Astrocyte (in vitro differentiated cells and primary cell): ENCODE measurements at regions not wholly inside any gene's neighbourhood (a gene's known extent, or its start where the extent isn't known, plus 50 kb on each side); places are given as distances from the start of the nearest gene placed in this dataset.

Experiments used
- DNase-seq: peaks from one replicate; pipeline ENCODE4 v3.0.0-alpha.2; 2010; ENCODE audit warnings: low read depth
- FAIRE-seq: peaks from 2 replicates; lab custom pipeline; 2011; peaks lifted over from hg19 to GRCh38; lab: Jason Lieb, UNC
- H2AFZ ChIP-seq: 2 replicates; pipeline ENCODE4 v1.6.0; 2012; ENCODE audit warnings: low read depth, low read length, inconsistent platforms
- H3K27ac ChIP-seq: 2 replicates; pipeline ENCODE4 v1.5.1; 2011; ENCODE audit warnings: low read depth, low read length, inconsistent platforms
- H3K27me3 ChIP-seq: 2 replicates; pipeline ENCODE4 v1.6.0; 2011; ENCODE audit warnings: low read length, inconsistent platforms; ENCODE audit not compliant: insufficient read depth
- H3K36me3 ChIP-seq: 2 replicates; pipeline ENCODE4 v1.5.1; 2011; ENCODE audit warnings: low read length, inconsistent platforms; ENCODE audit not compliant: insufficient read depth
- H3K4me1 ChIP-seq: 2 replicates; pipeline ENCODE4 v1.5.1; 2011; ENCODE audit warnings: low read length, inconsistent platforms; ENCODE audit not compliant: insufficient read depth
- H3K4me2 ChIP-seq: 2 replicates; pipeline ENCODE4 v1.6.0; 2012; ENCODE audit warnings: low read length, inconsistent platforms
- H3K4me3 ChIP-seq: 2 replicates; pipeline ENCODE4 v1.5.1; 2011; ENCODE audit warnings: low read depth, mild to moderate bottlenecking, low read length, inconsistent platforms; ENCODE audit not compliant: insufficient read depth
- H3K79me2 ChIP-seq: 2 replicates; pipeline ENCODE4 v1.6.0; 2012; ENCODE audit warnings: mild to moderate bottlenecking, low read length, inconsistent platforms; ENCODE audit not compliant: insufficient read depth
- H3K9ac ChIP-seq: 2 replicates; pipeline ENCODE4 v1.6.0; 2012; ENCODE audit warnings: mild to moderate bottlenecking, low read length, inconsistent platforms
- H3K9me3 ChIP-seq: 2 replicates; pipeline ENCODE4 v1.5.1; 2012; ENCODE audit warnings: low read depth, mild to moderate bottlenecking, low read length, inconsistent platforms; ENCODE audit not compliant: insufficient read depth
- H4K20me1 ChIP-seq: 2 replicates; pipeline ENCODE4 v1.6.0; 2012; ENCODE audit warnings: low read length, inconsistent platforms; ENCODE audit not compliant: insufficient read depth
- H3K27ac Mint-ChIP-seq: one replicate; pipeline ENCODE4 v1.8.0; 2021; ENCODE audit warnings: mild to moderate bottlenecking, mixed read lengths; ENCODE audit not compliant: unreplicated experiment
- H3K27me3 Mint-ChIP-seq: one replicate; pipeline ENCODE4 v1.8.0; 2021; ENCODE audit warnings: low read depth, mixed read lengths; ENCODE audit not compliant: unreplicated experiment
- H3K36me3 Mint-ChIP-seq: one replicate; pipeline ENCODE4 v1.8.0; 2021; ENCODE audit warnings: low read depth, mixed read lengths; ENCODE audit not compliant: unreplicated experiment
- H3K4me1 Mint-ChIP-seq: one replicate; pipeline ENCODE4 v1.8.0; 2021; ENCODE audit warnings: low read depth, mixed read lengths; ENCODE audit not compliant: unreplicated experiment
- H3K4me3 Mint-ChIP-seq: one replicate; pipeline ENCODE4 v1.8.0; 2021; ENCODE audit warnings: mild to moderate bottlenecking, moderate library complexity, mixed read lengths; ENCODE audit not compliant: unreplicated experiment
- H3K9me3 Mint-ChIP-seq: one replicate; pipeline ENCODE4 v1.8.0; 2021; ENCODE audit warnings: mild to moderate bottlenecking, mixed read lengths; ENCODE audit not compliant: unreplicated experiment
- EZH2 ChIP-seq: IDR thresholded peaks from 2 replicates; pipeline ENCODE4 v1.6.1; 2012; ENCODE audit warnings: mild to moderate bottlenecking, low read length, inconsistent platforms; ENCODE audit not compliant: insufficient read depth
- TF ChIP-seq, protein P1 (sequence below): IDR thresholded peaks from 2 replicates; pipeline ENCODE4 v1.5.1; 2011; ENCODE audit warnings: low read depth, mild to moderate bottlenecking, inconsistent platforms, low read length, moderate library complexity; ENCODE audit not compliant: insufficient read depth

DNA sequence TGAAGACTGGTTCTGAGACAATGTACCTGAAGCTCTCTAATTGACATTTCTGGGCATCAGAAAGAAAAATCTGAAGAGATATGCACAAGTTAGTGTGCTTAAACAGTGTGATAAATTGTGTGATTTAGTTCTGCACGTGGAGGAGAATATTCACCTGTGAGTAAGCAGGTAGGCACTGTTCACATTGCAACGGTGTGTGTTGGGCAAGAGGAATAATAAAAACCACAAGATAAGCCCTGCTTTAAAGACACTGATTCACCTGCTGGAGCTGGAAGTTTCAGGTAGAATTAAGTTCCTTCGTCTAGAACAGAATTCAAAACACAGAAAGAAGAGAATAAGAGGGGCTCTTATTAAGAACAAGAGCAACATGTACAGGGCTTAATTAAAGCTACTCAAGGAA, 864.3 kb upstream of the SOX11 start:
- Histone ChIP-seq H3K9me3 (peaks cover 4% of the 10 kb centered on the region), H4K20me1 (no peaks in the 10 kb centered on the region), H2AFZ (no peak overlapping the region), H3K36me3 (no peaks in the 10 kb centered on the region), H3K79me2 (no peaks in the 10 kb centered on the region), H3K27ac (no peak overlapping the region), H3K9ac (no peak overlapping the region), H3K27me3 (no peaks in the 10 kb centered on the region), H3K4me1 (no peaks in the 10 kb centered on the region), H3K4me2 (no peak overlapping the region), H3K4me3 (no peak overlapping the region)
- no peaks in the 10 kb centered on the region for H3K36me3 Mint-ChIP-seq
- no peak overlapping the region for H3K4me3 Mint-ChIP-seq
- H3K27ac Mint-ChIP-seq: no peak overlapping the region
- no peaks in the 10 kb centered on the region for H3K9me3 Mint-ChIP-seq
- FAIRE-seq (no peak), DNase-seq (no peak)
- no peak for TF ChIP-seq EZH2
- TF ChIP-seq, protein P1, sequence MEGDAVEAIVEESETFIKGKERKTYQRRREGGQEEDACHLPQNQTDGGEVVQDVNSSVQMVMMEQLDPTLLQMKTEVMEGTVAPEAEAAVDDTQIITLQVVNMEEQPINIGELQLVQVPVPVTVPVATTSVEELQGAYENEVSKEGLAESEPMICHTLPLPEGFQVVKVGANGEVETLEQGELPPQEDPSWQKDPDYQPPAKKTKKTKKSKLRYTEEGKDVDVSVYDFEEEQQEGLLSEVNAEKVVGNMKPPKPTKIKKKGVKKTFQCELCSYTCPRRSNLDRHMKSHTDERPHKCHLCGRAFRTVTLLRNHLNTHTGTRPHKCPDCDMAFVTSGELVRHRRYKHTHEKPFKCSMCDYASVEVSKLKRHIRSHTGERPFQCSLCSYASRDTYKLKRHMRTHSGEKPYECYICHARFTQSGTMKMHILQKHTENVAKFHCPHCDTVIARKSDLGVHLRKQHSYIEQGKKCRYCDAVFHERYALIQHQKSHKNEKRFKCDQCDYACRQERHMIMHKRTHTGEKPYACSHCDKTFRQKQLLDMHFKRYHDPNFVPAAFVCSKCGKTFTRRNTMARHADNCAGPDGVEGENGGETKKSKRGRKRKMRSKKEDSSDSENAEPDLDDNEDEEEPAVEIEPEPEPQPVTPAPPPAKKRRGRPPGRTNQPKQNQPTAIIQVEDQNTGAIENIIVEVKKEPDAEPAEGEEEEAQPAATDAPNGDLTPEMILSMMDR: no peak
- no peaks in the 10 kb centered on the region for H3K27me3 Mint-ChIP-seq
- H3K4me1 Mint-ChIP-seq: no peaks in the 10 kb centered on the region

DNA sequence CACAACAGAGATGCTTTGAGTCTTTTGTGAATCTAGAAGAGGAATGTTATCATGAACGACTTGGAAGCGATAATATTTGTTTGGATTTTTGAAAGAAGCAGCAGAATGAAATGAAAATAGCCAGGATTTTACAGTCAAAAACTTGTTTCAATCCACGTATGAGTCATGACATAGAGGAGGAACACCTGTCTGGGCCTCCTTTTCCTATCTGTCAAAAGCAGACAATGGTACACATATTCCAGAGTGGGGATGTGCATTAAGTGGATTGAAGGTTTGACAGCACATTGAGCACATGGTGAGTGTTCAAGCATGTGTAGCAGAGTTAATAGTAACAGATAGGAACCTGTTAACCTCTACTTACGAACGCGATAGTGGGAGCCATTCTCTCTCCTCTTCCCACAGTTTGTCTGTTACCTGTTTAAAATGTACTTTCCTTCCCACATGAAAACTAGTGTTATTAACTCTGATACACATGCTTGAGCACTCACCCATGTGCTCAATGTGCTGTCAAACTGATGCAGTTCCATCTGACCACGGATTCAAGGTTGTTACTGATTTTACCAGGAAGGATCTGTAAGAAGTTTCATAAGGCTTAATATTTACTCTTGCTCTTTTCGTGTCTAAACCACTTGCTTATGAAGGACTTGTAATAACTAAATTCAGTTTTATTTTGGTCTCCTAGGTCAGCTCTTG, 863.4 kb upstream of the SOX11 start:
- no peak for DNase-seq
- Mint-ChIP-seq H3K27me3 (no peaks in the 10 kb centered on the region), H3K36me3 (no peaks in the 10 kb centered on the region), H3K4me1 (no peaks in the 10 kb centered on the region), H3K27ac (no peak overlapping the region), H3K4me3 (no peak overlapping the region), H3K9me3 (no peaks in the 10 kb centered on the region)
- Histone ChIP-seq H3K27ac (no peak overlapping the region), H3K79me2 (no peaks in the 10 kb centered on the region), H3K36me3 (no peaks in the 10 kb centered on the region), H3K9me3 (peaks cover 1% of the 10 kb centered on the region), H3K4me1 (no peaks in the 10 kb centered on the region), H3K4me2 (no peak overlapping the region), H4K20me1 (no peaks in the 10 kb centered on the region), H2AFZ (no peak overlapping the region), H3K4me3 (no peak overlapping the region), H3K27me3 (no peaks in the 10 kb centered on the region), H3K9ac (no peak overlapping the region)
- no peak for FAIRE-seq
- TF ChIP-seq EZH2: no peak
- TF ChIP-seq, protein P1: no peak

DNA sequence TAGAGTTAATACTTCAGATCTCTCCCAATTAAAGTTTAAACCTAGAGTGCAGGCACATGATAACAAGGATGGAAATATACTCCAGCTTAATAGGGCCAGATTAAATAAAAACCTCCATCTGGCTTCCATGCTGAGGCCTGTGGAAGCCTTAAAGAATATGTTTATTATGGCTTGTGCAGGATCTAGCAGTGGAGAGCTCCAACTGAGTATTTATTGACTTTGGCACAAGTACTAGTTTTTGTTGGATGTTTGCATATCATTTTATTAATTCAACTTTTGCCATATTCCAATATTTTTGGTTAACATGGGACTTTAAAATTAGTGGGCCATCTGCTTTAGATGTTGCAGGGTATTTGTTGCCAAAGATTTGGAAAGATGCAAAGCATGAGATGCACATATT, 860.4 kb upstream of the SOX11 start:
- Histone ChIP-seq H3K27me3 (no peaks in the 10 kb centered on the region), H3K4me2 (no peak overlapping the region), H3K9ac (no peak overlapping the region), H3K36me3 (no peaks in the 10 kb centered on the region), H3K79me2 (no peaks in the 10 kb centered on the region), H3K9me3 (no peaks in the 10 kb centered on the region), H3K4me3 (no peak overlapping the region), H3K4me1 (no peaks in the 10 kb centered on the region), H3K27ac (no peak overlapping the region), H4K20me1 (no peaks in the 10 kb centered on the region), H2AFZ (no peak overlapping the region)
- no peak overlapping the region for H3K4me3 Mint-ChIP-seq
- no peaks in the 10 kb centered on the region for H3K4me1 Mint-ChIP-seq
- no peak for FAIRE-seq
- no peaks in the 10 kb centered on the region for H3K27me3 Mint-ChIP-seq
- H3K27ac Mint-ChIP-seq: no peak overlapping the region
- no peak for DNase-seq
- H3K9me3 Mint-ChIP-seq: no peaks in the 10 kb centered on the region
- no peak for TF ChIP-seq EZH2
- TF ChIP-seq, protein P1: no peak
- H3K36me3 Mint-ChIP-seq: no peaks in the 10 kb centered on the region
